ENCODE measurements at regions not wholly inside any gene's neighbourhood (a gene's known extent, or its start where the extent isn't known, plus 50 kb on each side); places are given as distances from the start of the nearest gene placed in this dataset.
"Not testable (repeated sequence)": the region's sequence is repeated elsewhere in the genome, so short reads cannot be mapped to it uniquely, and the experiment has no call there.

DNA sequence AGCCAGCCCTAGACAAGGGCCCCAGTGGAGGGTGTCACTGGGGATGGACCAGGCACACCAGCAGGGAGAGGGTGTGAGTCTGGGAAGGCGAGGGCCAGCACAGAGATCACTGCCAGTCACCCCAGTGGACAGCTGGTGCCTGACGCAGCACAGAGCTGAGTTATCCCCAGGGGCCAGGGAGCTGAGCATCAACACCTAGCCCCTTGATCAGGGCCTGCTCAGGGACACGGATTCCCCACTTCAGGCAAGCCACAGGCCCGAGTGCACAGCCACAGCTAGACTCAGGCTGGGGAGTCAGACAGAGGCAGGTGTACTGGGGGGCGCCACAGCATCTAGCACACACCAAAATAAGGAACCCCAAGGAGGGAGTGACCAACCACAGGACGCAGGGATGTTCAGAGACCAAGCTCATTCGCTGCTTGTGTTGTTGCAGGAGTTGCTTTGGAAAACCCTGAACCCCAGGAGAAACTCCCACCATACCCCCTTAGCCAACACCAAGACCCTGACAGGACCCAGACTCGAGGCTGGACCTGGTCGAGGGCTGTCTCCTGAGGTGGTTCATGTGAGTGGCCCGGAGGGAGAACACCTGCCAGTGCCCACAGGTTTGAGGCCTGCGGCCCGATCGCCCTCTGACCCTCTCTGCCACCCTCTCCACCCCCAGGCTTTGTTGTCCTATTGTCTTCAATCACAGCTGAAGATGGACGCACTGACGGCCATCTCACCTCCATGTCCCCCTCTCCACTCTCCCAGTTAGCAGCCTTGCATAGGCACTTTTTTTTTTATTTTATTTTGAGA lies 146.8 kb downstream of the TPRA1 start:
- in situ Hi-C loops (cut with HindIII; ENCODE audit: low sequenced_read_pairs), result no loop called here

GRCh38 chr3:127442506-127442905 lies 148.0 kb downstream of the TPRA1 start:
- in situ Hi-C loops (cut with HindIII; ENCODE audit: low sequenced_read_pairs), result no loop called here

GRCh38 chr3:127441764-127442163 lies 148.8 kb downstream of the TPRA1 start:
- in situ Hi-C loops (cut with HindIII; ENCODE audit: low sequenced_read_pairs), result no loop called here

DNA sequence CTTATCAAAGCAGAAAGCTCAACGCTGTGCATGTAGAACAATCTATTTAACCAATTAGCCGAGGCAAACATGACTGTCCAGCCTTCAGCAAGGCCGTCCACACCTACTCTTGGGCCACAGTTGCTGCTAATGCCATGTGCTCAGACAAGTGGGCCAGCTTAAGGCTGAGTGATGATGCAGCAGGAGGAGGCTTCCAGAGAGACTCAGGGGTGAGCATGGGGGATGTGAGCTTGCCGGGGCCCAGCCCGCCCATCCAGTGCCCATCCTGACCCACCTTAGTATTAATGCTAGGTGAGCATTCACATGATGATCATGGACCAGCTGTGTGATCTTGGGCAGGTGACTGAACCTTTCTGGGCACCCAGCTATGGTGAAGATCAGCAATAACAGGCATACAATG lies 150.1 kb downstream of the TPRA1 start:
- in situ Hi-C loops (cut with HindIII; ENCODE audit: low sequenced_read_pairs), result no loop called here

DNA sequence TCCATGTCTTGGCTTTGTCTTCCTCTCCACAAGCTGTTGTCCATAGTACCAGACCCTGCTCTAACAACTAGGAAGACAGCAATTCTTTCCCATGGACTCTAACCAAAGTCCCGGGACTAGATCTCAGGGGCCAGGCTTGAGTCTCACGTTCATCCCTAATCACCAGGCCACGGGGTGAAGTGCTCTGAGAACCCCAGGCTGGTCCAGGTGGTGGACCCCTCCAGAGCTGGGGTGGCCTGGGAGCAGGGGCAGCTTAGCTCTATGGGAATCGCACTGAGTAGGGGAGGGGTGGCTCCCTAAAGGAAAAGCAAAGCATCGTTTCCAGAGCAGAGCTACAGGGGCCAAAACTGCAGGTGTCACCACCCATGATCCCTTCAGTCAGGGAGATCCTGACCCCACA lies 150.9 kb downstream of the TPRA1 start:
- in situ Hi-C loops (cut with HindIII; ENCODE audit: low sequenced_read_pairs), result no loop called here

GRCh38 chr3:127438951-127439350 lies 151.1 kb upstream of the PRR20G start:
- in situ Hi-C loops (cut with HindIII; ENCODE audit: low sequenced_read_pairs), result no loop called here

GRCh38 chr3:127438371-127438770 lies 150.5 kb upstream of the PRR20G start:
- in situ Hi-C loops (cut with HindIII; ENCODE audit: low sequenced_read_pairs), result no loop called here

DNA sequence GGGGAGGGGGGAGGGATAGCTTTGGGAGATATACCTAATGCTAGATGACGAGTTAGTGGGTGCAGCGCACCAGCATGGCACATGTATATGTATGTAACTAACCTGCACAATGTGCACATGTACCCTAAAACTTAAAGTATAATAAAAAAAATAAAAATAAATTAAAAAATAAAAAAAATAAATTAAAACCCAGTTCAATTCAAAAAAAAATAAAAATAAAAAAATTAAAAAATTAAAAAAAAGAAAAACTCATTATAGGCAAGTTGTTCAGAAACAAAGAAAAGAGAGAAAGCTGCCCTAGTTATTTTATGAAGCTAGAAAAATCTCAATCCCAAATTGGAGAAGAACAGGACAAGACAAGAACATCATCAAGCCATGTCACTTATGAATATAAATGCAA lies 147.5 kb upstream of the PRR20G start:
- in situ Hi-C loops (cut with HindIII; ENCODE audit: low sequenced_read_pairs), result not testable (repeated sequence)

- in situ Hi-C loops (cut with HindIII; ENCODE audit: low sequenced_read_pairs), result no loop called here
These were observed 143.2 kb upstream of the PRR20G start for GRCh38 chr3:127431066-127431465.

- in situ Hi-C loops (cut with HindIII; ENCODE audit: low sequenced_read_pairs), result no loop called here
These were observed 140.6 kb upstream of the PRR20G start for GRCh38 chr3:127428344-127428997.

- in situ Hi-C loops (cut with HindIII; ENCODE audit: low sequenced_read_pairs), result no loop called here
These were observed 139.8 kb upstream of the PRR20G start for GRCh38 chr3:127427666-127428065.

GRCh38 chr3:127427156-127427555 lies 139.3 kb upstream of the PRR20G start:
- in situ Hi-C loops (cut with HindIII; ENCODE audit: low sequenced_read_pairs), result no loop called here

DNA sequence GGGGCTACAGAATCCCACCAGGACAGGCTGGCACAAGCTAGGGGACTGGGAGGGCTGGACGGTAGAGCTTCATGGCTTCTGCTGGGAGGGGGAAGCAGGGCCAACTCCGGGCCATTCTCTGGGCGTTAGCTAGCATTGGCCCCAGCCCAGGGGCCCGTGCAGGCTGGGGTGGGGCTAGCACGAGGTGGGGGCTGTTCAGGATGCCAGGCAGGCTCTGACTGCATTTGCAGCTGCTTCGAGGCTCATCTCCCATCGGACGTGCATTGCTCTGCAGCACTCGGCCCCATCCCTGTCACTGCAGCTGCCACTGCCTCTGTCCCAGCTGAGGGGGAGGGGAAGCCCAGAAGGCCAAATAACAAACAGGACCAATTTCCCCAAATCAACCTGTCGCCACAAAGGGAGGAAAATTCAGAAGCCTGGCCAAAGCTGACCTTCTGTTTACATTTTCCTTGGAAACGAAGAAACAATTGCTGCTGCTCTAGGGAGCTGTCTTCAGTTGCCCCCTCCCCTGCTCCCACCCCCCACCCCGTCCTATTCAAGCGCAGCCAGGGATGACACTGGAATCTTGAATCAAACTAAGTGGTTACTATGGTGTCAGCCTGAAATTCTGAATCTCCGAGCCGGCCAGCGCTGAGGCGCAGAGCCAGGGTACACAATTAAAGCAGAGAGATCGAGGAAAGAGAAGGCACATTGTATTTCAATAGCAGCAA lies 138.8 kb upstream of the PRR20G start:
- in situ Hi-C loops (cut with HindIII; ENCODE audit: low sequenced_read_pairs), result no loop called here

DNA sequence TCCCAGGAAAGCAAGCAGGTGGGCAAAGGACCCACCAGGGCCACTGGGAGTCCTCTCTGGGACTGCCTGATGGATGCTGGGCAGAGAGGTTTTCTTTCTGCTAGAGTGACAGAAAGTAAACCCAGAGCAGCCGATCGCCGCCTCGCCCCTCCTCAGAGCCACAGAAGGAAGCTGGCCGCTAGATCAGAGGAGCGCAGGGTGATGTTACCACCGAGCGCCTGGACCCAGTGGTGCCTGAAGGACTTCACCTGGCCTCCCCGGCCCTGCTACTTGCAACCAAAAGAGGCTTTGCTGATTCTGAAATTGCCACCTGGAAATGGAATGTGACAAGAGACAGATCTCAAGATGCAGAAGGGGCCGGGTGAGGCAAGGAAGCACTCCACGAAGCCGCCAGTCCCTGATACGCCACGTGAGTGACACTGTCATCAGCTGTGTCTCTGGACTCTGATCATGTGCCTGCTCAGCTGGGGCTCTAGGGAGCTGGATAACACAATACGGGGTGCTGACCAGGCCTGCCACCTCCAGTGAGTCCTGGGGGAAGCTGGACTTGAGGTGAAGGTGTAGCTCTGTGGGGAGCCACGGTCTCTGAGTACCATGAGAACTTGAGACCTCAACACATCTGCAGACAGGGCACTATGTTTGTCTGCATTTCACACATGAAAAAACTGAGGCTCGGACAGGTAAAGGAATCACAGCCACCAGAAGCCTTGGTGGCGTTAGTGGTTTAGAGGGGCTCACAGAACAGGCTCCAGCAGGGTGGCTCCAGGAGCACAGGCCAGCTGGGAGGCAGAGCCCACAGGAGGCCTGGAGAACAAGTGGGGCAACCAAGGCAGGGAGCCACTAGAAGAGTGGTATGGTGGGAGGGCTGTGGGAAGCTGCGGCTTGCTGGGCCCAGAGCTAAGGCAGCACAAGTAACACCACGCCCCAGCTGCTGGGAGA lies 137.9 kb upstream of the PRR20G start:
- in situ Hi-C loops (cut with HindIII; ENCODE audit: low sequenced_read_pairs), result no loop called here

- in situ Hi-C loops (cut with HindIII; ENCODE audit: low sequenced_read_pairs), result no loop called here
These were observed 137.1 kb upstream of the PRR20G start for GRCh38 chr3:127424766-127425504.

DNA sequence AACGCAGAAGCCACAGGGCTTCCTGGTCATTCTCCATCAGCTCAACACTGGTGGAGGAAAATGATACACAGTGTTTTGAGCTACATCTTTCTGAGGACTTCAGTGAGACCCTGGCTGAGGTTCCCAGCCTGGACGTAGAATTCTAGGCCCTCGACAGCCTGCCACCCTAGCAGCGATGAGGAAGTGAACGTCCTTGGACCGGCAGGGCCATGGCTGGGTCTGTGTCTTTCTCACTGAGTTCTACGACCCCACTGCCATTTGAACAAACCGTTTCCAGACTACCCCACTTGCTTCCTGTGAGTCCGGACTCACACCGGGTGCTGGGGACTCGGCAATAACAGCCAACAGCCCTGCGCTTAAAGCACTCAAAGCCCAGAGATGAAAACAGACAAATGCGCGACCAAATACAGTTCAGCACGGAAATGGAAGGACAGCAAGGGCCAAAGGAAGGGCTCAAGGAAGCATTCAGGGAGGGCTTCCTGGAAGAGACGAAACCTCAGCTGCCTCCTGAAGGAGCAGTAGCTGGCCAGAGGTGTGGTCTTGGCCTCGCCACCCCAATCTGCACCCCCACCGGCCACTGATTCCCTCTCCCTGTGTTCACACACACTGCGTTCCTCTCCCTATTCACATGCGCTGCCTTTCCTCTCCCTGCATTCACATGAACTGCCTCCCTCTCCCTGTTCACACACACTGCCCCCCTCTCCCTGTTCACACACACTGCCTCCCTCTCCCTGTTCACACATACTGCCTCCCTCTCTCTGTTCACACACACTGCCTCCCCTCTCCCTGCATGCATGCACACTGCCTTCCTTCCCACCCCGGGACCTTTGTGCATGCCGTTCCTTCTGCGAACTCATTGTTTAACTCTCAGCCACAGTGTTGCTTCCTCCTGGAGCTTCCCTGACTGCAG lies 136.3 kb upstream of the PRR20G start:
- in situ Hi-C loops (cut with HindIII; ENCODE audit: low sequenced_read_pairs), result no loop called here

DNA sequence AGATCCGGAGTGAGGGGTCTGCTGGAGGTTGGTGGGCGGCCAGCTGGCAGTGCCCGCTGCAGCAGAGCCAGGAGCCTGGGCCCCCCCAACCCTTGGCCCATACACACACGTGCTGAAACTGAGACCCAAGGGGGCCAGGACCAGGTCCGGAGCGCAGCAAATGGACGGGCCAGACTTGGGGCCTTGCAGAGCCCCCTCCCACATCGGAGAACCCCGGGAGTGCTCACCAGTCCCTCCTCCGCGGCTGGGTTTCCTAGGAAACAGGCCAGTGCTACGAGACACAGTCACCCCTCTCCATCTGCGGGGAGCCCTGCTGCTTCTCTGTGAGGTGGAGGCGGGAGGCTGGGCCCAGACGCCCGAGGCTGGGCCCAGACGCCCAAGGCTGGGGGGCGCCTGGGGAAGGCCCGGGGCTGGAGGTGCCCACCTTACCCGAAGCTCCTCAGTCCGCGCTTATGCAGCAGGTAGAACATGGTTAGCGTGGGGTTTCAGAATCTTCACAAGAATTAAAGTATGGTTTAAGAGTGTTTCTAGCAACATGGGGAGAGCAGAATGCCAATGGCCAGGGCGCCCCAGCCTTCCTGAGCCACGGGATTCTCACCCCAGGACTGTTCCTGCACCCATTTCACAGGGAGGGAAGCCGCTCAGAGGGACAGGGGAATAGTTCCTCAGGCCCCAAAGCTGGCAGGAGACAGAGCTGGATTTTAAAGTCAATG lies 135.0 kb upstream of the PRR20G start:
- in situ Hi-C loops (cut with HindIII; ENCODE audit: low sequenced_read_pairs), result no loop called here

DNA sequence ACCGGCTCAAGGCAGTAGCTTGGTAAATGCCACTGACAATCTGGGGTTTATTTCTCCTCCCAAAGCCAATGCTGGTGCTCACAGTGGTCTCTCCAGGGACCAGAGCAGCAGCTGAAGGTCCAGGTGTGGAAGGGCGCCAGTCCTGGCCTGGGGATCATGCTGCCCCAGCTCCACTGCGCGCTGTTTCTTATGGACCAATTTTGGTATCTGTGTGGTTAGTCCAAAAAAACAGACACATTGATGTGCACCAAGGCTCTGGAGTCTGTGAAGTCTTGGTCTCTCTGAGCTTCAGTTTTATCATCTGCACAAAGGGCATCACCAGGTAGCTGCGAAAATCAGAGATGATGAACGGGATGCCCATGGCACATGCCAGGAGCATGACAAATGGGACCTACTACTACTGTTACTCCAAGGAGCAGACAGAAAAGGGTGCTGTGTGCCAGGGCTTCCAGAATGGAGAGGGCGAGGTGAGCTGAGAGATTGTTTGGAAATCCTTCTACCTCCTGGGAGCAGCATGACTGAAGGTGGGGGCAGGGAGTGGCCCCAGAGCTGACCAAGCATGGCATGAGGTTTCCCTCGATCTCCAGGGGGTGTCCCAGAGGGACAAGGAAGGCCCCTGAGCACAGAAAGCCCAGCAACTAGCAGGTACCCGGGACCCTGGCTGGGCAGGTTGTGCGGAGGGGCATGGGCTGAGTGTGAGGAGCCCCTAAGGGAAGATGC lies 134.3 kb upstream of the PRR20G start:
- in situ Hi-C loops (cut with HindIII; ENCODE audit: low sequenced_read_pairs), result no loop called here

All from endothelial cell of hepatic sinusoid (primary cell).